Body of pancreas (tissue), 4 donors: ENCODE measurements at regions not wholly inside any gene's neighbourhood (a gene's known extent, or its start where the extent isn't known, plus 50 kb on each side); places are given as distances from the start of the nearest gene placed in this dataset.
"Not testable (repeated sequence)": the region's sequence is repeated elsewhere in the genome, so short reads cannot be mapped to it uniquely, and the experiment has no call there.

Source experiments
- POLR2A ChIP-seq, 3 donors: fragments of 450-650 bp; IDR thresholded peaks; one replicate each; pipeline ENCODE4 v1.6.1; 2016; ENCODE audit warnings: antibody characterized with exemption in 3 of 3, mild to moderate bottlenecking in 2 of 3
- TF ChIP-seq, protein P1 (sequence below), 7 experiments: fragments of 450-650 bp in 4 of 7; fragments of 200-600 bp in 3 of 7; sonication (generic) in 3 of 7; IDR thresholded peaks; one replicate each; pipeline ENCODE4 v1.5.1; 2016 to 2019; ENCODE audit warnings: antibody characterized with exemption in 7 of 7

DNA sequence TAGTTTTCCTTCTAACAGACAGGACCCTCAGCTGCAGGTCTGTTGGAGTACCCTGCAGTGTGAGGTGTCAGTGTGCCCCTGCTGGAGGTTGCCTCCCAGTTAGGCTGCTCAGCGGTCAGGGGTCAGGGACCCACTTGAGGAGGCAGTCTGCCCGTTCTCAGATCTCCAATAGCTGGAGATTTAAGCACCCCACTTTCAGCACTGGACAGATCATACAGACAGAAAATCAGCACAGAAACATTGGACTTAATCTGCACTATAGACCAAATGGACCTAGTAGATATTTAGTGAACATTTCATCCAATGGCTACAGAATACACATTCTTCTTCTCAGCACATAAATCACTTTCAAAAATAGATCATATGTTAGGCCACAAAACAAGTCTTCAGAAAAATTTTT is 137.8 kb upstream of the MDFIC2 start:
- TF ChIP-seq, protein P1, sequence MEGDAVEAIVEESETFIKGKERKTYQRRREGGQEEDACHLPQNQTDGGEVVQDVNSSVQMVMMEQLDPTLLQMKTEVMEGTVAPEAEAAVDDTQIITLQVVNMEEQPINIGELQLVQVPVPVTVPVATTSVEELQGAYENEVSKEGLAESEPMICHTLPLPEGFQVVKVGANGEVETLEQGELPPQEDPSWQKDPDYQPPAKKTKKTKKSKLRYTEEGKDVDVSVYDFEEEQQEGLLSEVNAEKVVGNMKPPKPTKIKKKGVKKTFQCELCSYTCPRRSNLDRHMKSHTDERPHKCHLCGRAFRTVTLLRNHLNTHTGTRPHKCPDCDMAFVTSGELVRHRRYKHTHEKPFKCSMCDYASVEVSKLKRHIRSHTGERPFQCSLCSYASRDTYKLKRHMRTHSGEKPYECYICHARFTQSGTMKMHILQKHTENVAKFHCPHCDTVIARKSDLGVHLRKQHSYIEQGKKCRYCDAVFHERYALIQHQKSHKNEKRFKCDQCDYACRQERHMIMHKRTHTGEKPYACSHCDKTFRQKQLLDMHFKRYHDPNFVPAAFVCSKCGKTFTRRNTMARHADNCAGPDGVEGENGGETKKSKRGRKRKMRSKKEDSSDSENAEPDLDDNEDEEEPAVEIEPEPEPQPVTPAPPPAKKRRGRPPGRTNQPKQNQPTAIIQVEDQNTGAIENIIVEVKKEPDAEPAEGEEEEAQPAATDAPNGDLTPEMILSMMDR (IDR thresholded peaks at IDR 0.05), result not testable (repeated sequence)
- TF ChIP-seq POLR2A (IDR thresholded peaks at IDR 0.05), result not testable (repeated sequence)
